Ammon's horn (tissue), 1 donor: ENCODE measurements at regions not wholly inside any gene's neighbourhood (a gene's known extent, or its start where the extent isn't known, plus 50 kb on each side); places are given as distances from the start of the nearest gene placed in this dataset.
"Not testable (repeated sequence)": the region's sequence is repeated elsewhere in the genome, so short reads cannot be mapped to it uniquely, and the experiment has no call there.

ENCODE experiments used
- DNase-seq: peaks from one replicate; pipeline ENCODE4 v3.0.0-alpha.2; 2016; ENCODE audit warnings: low spot score

- DNase-seq, result no peak
Measured at GRCh38 chr1:182259968-182260367, 131.6 kb downstream of the GLUL start.

GRCh38 chr1:182259229-182259872 lies 132.2 kb downstream of the GLUL start:
- peak; percentile 54 for DNase-seq

GRCh38 chr1:182257369-182258063 lies 134.1 kb downstream of the GLUL start:
- no peak for DNase-seq

GRCh38 chr1:182256931-182257330 lies 134.7 kb downstream of the GLUL start:
- no peak for DNase-seq

DNA sequence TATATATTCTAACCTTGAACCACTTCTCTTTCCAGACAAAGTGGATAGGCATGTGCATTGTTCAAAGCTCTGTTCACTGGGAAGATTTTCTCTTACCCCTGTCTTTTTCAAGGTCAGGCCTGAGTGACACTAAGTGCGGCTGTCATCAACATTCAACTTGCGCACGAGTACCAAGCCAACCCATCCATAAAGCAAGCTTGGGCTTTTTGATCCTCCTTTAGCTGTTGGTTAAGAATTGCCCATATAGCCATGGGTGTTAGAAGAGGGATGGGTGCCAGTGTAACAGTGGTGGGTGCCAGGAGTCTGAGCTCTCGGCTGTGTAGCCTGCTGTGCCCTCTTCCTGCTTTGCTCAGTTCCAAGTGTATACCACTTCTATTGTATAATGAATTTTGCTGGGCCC lies 136.1 kb downstream of the GLUL start:
- DNase-seq, result no peak

DNA sequence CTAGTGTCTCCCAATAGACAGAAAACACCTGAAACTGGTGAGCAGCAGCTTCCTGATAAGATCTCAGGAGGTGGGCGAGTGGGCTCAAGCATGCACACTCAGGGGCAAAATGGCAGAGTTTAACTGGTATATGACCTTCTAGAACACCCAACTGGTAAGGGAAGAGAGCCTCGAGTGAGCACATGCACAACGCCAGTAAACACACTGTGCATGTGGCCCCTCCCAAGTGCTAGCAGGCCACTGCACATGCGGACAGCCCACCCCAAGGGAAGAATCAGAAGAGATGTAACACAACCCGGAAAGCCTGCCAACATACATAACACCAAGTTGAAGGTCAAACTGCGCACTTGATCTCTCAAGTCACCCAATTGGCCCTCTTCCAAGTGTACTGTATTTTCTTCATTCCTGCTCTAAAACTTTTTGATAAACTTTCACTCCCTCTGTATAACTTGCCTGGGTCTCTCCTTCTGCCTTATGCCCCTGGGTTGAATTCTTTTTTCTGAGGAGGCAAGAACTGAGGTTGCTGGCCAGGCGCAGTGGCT lies 138.2 kb downstream of the GLUL start:
- DNase-seq, result no peak

- no peak for DNase-seq
Measured at GRCh38 chr1:182251561-182251960, 140.0 kb downstream of the GLUL start.

- DNase-seq, result no peak
Measured at GRCh38 chr1:182249201-182249676, 142.4 kb downstream of the GLUL start.

- DNase-seq, result no peak
Measured at GRCh38 chr1:182248721-182249120, 142.9 kb downstream of the GLUL start.

GRCh38 chr1:182247813-182248212 lies 143.8 kb downstream of the GLUL start:
- DNase-seq, result not testable (repeated sequence)

- DNase-seq, result no peak
Measured at GRCh38 chr1:182246783-182247182, 144.8 kb downstream of the GLUL start.

DNA sequence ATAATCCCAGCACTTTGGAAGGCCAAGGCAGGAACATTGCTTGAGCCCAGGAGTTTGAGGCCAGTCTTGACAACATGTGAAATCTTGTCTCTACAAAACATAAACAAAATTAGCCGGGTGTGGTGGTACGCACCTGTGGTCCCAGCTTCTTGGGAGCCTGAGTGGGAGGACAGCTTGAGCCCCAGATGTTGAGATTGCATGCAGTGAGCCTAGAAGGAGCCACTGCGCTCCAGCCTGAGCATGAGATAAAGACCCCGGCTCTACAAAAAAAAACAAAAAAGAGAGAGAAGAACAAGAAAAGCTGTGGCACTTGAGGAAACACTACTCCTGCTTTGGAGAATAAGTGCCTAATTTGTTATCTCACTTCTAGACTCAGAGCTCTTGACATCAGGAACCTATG lies 146.6 kb downstream of the GLUL start:
- no peak for DNase-seq

DNA sequence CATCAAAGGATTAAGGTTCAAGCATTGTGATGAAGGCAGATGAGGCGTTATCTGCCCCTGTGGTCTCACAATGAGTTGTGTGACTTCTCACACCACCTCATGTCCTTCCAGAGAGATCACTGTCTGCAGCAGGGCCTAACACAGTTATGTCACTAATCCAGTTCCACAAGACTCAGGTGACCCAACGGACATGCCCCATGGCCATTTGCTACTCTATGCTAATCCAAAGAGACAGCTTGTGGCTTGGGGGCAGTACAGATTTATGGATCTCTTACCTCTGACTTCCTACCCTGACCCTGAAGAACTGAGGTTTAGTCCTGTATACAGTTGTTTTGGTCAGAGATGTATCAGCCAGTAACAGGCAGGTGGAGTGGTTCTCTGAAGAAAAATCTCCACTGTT lies 147.1 kb downstream of the GLUL start:
- no peak for DNase-seq

DNA sequence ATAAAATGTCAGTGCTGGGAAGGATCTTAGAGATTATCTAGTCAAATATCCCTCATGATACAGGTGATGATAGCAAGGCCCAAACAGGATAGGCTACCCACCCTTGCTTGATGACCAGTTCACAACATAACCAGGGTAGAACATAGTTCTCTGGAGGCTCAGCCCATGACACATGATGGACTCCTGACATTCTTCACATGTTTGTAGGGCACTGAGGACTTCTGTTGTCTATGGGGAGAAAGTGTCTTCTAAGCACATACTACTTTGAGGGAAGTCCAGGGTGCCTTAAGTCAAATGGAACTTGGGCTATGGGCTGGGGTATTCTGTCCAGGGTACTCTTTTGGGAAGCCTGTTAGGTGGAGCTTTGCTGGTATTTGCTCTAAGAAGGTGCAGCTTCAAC lies 148.9 kb downstream of the GLUL start:
- no peak for DNase-seq

DNA sequence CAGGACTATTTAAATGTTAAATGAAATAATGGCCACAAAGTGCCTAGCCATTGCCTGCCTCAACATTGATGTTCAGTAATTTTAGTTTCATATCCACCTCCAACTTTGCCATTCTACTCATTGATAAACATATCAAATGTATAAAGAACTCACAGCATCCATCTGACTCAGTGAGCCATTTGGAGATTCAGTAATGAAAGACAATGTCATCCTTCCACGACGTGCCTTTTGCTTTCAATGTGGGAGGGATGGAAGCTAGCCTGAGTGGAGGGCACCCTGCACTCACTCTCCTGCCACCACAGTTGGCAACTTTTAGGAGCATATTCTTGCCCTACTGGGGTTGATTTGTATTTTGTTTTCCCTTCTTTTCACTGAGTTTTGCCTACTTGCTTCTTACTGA lies 151.5 kb downstream of the GLUL start:
- no peak for DNase-seq

GRCh38 chr1:182238421-182238820 lies 153.2 kb downstream of the GLUL start:
- no peak for DNase-seq

DNA sequence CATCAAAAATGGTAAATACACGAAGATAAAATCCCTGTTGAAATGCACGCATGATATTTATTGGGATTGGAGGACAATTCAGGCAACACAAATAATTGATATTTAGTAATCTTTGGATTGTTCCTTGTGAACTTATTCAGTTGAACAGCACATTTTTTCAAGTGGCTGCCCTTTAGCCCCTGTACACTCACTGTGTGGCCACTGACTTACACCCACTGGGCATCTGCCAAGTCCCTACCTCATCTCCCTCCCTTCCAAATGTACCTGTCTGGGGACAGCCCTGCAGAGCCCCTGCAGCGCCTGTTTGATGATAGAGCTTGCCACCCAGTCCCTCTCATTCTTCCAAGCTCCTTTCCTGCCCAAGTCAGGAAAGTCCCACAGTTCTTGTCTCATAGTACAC lies 154.3 kb downstream of the GLUL start:
- no peak for DNase-seq

- no peak for DNase-seq
Measured at GRCh38 chr1:182236651-182237077, 154.9 kb downstream of the GLUL start.

GRCh38 chr1:182235952-182236650 lies 155.5 kb downstream of the GLUL start:
- DNase-seq, result peak; percentile 50

DNA sequence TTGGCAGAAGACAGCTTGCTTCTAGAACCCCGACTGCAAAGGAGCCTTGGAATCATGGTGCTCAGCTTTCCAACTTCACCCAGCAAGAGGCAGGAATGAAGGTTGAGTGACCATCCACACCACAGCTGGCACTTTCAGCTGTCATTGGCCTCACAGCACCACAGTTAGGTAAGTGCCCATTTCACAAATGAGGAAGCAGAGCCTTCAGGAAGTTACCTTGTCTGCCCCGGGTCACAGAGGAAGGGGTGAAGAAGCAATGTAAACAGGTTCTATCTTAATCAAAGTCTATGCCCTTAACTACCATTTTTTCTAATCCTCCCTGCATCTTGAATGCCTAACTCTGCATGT lies 156.0 kb downstream of the GLUL start:
- no peak for DNase-seq

DNA sequence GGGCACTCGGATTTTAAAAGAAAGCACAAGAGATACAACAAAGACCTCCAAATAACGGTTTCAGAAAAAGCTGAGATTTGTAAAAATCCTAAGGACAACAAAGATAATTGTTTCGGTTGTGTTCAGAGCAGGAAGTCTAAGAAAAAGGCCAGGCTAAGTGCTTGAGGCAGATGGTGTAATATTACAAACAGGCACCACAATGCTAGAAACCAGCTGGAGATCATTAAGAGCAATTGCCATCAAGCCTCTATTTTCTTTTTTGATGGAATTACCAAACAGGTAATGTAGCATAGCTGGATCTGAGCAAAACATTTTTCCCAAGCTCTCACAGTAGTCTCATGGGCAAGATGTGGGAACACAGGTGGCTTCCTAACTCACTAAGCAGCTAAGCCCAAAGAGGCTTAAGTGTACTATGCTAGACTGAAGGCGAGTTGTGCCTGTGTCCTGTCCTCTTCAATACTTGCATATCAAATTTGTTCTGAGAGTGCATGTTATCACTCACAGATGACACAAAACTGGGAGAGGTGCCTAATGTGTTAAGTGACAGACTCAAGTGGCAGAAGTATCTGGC lies 161.6 kb downstream of the GLUL start:
- no peak for DNase-seq

GRCh38 chr1:182229451-182229850 lies 162.1 kb downstream of the GLUL start:
- DNase-seq, result no peak
